K562 (cell line): ENCODE measurements at regions not wholly inside any gene's neighbourhood (a gene's known extent, or its start where the extent isn't known, plus 50 kb on each side); places are given as distances from the start of the nearest gene placed in this dataset.
A peak's percentile ranks its signal among the peaks of the same experiment; 100 is the strongest.

Experiments
- ATAC-seq: fragments of 200-7000 bp; cut with Tn5 transposase; 3 replicates; pipeline ENCODE4 v1.9.1; 2020; ENCODE audit warnings: moderate library complexity
- BruUV-seq: library from RNA; stranded (reverse); fragments of 400-500 nt; replicated peaks from 2 replicates; lab custom pipeline; 2021; lab: Mats Ljungman, UMichigan
- CTCF ChIA-PET: fragments of 300-600 bp; formaldehyde crosslinking; extraction: SDS; loops from one replicate; lab custom pipeline; 2021; ENCODE audit warnings: low intra/inter-chr PET ratio; lab: Yijun Ruan, JAX
- POLR2A ChIA-PET: fragments of 300-600, 350-650 bp; sonication (Branson Sonifier 250); formaldehyde crosslinking; extraction: SDS; loops from one replicate; lab custom pipeline; 2021; ENCODE audit warnings: antibody characterized with exemption, inconsistent platforms; lab: Yijun Ruan, JAX
- DNase-seq, 4 experiments: peaks; one replicate each; pipeline versions ENCODE4 v3.0.0 to v3.0.0-alpha.2; 2011 to 2018; ENCODE audit warnings: low spot score in 3 of 4, mixed read lengths in 3 of 4; ENCODE audit errors: extremely low read depth in 1 of 4
- FAIRE-seq: peaks from 2 replicates; lab custom pipeline; 2011; peaks lifted over from hg19 to GRCh38; lab: Jason Lieb, UNC
- H2AFZ ChIP-seq: 2 replicates; pipeline ENCODE4 v1.6.0; 2011; ENCODE audit warnings: low read depth, low read length, control low read depth, inconsistent platforms
- H3K27ac ChIP-seq: fragments of 200-600 bp; 3 replicates; pipeline ENCODE4 v1.8.0; 2011; ENCODE audit warnings: low read depth, mild to moderate bottlenecking, control low read depth, inconsistent platforms, low read length, moderate library complexity, mixed read lengths; ENCODE audit errors: extremely low read depth
- H3K27me3 ChIP-seq, 2 experiments: fragments of 300-600 bp in 1 of 2; 2 replicates in 1 of 2; 3 replicates in 1 of 2; pipeline versions ENCODE4 v1.6.0 to v1.8.0; 2011; ENCODE audit warnings: inconsistent platforms in 2 of 2, low read length in 2 of 2, mild to moderate bottlenecking in 1 of 2, mixed read lengths in 1 of 2, moderate library complexity in 1 of 2; ENCODE audit not compliant: control insufficient read depth in 2 of 2, insufficient read depth in 2 of 2
- H3K36me3 ChIP-seq: fragments of 300-600 bp; 3 replicates; pipeline ENCODE4 v1.8.0; 2011; ENCODE audit warnings: mild to moderate bottlenecking, low read length, inconsistent platforms; ENCODE audit not compliant: control insufficient read depth, insufficient read depth
- H3K4me1 ChIP-seq, 2 experiments: fragments of 200-600 bp in 1 of 2; replicated peaks in 1 of 2; 2 replicates in 1 of 2; 3 replicates in 1 of 2; pipeline versions ENCODE4 v1.5.1 to v1.8.0; 2011; ENCODE audit warnings: inconsistent platforms in 2 of 2, low read length in 2 of 2, mild to moderate bottlenecking in 1 of 2, mixed read lengths in 1 of 2, moderate library complexity in 1 of 2; ENCODE audit not compliant: control insufficient read depth in 2 of 2, insufficient read depth in 2 of 2
- H3K4me2 ChIP-seq: 2 replicates; pipeline ENCODE4 v1.6.1; 2011; ENCODE audit warnings: low read length, control low read depth, inconsistent platforms, mixed read lengths; ENCODE audit not compliant: insufficient read depth
- H3K4me3 ChIP-seq: fragments of 200-600 bp; sonication (generic), shearing (Covaris generic); 2 replicates; pipeline ENCODE4 v1.5.1; 2016; ENCODE audit warnings: control low read depth, inconsistent platforms
- H3K79me2 ChIP-seq: fragments of 200-600 bp; 3 replicates; pipeline ENCODE4 v1.8.0; 2011; ENCODE audit warnings: low read length, inconsistent platforms; ENCODE audit not compliant: control insufficient read depth, insufficient read depth
- H3K9ac ChIP-seq, 2 experiments: 2 replicates each; pipeline versions ENCODE4 v1.6.0 to v1.6.1; 2011; ENCODE audit warnings: low read depth in 2 of 2, low read length in 2 of 2, control low read depth in 1 of 2, inconsistent platforms in 1 of 2, mild to moderate bottlenecking in 1 of 2, mixed read lengths in 1 of 2; ENCODE audit not compliant: insufficient read depth in 1 of 2
- H3K9me1 ChIP-seq: one replicate; pipeline ENCODE4 v1.6.0; 2011; ENCODE audit warnings: inconsistent platforms, mild to moderate bottlenecking, low read length, moderate library complexity; ENCODE audit not compliant: control insufficient read depth, insufficient read depth
- H3K9me3 ChIP-seq: replicated peaks from 2 replicates; pipeline ENCODE4 v1.5.1; 2011; ENCODE audit warnings: low read depth, low read length, inconsistent platforms; ENCODE audit not compliant: control insufficient read depth, insufficient read depth
- H4K20me1 ChIP-seq: replicated peaks from 2 replicates; pipeline ENCODE4 v1.6.1; 2011; ENCODE audit warnings: low read length, inconsistent platforms, mixed read lengths; ENCODE audit not compliant: control insufficient read depth, insufficient read depth
- DEAF1 ChIP-seq: fragments of 450-650 bp; formaldehyde crosslinking; IDR thresholded peaks from 2 replicates; pipeline ENCODE4 v1.4.0; 2020; ENCODE audit warnings: mild to moderate bottlenecking, moderate library complexity
- ELK3 ChIP-seq: fragments of 450-650 bp; formaldehyde crosslinking; IDR thresholded peaks from 2 replicates; pipeline ENCODE4 v1.4.0; 2020; ENCODE audit warnings: mild to moderate bottlenecking
- EWSR1 ChIP-seq: fragments of 450-650 bp; IDR thresholded peaks from 2 replicates; pipeline ENCODE4 v1.6.1; 2018; ENCODE audit warnings: borderline replicate concordance, mild to moderate bottlenecking, low read depth, moderate library complexity; ENCODE audit not compliant: partially characterized antibody
- HNRNPUL1 ChIP-seq: fragments of 200-400 bp; formaldehyde crosslinking; IDR thresholded peaks from 2 replicates; pipeline ENCODE4 v1.6.1; 2017; ENCODE audit warnings: low read length
- MAFG ChIP-seq: fragments of 450-650 bp; conservative IDR thresholded peaks from 2 replicates; pipeline ENCODE4 v1.6.1; 2016; ENCODE audit warnings: missing genetic modification characterization, missing compliant biosample characterization
- MAFK ChIP-seq: IDR thresholded peaks from 2 replicates; pipeline ENCODE4 v1.6.1; 2011; ENCODE audit warnings: low read length, improper control_type of control experiment
- NONO ChIP-seq, 2 experiments: fragments of 200-400 bp in 1 of 2; fragments of 450-650 bp in 1 of 2; formaldehyde crosslinking in 1 of 2; IDR thresholded peaks; 2 replicates each; pipeline ENCODE4 v1.6.1; 2017; ENCODE audit warnings: low read depth in 2 of 2, mild to moderate bottlenecking in 2 of 2, moderate library complexity in 2 of 2, low read length in 1 of 2
- PHB2 ChIP-seq: fragments of 450-650 bp; IDR thresholded peaks from 2 replicates; pipeline ENCODE4 v1.6.1; 2017; ENCODE audit warnings: low read depth
- ZNF316 ChIP-seq: fragments of 450-650 bp; IDR thresholded peaks from 2 replicates; pipeline ENCODE4 v1.6.1; 2016
- WGBS: fragments of 100-300 bp; shearing (Covaris generic); methylation state at CpG from one replicate; pipeline ENCODE4 v1.1.6; 2016; ENCODE audit warnings: low coverage, mixed read lengths; ENCODE audit not compliant: insufficient coverage; ENCODE audit errors: missing lambda C conversion rate; 5-methylcytosine and 5-hydroxymethylcytosine counted together
- in situ Hi-C: fragments of 300-500 bp; cut with MboI; formaldehyde crosslinking; loops from 4 replicates; pipeline ENCODE4 v1.15.0; 2018; ENCODE audit warnings: inconsistent platforms, mixed read lengths
- intact Hi-C: fragments of 100-400 bp; cut with micrococcal nuclease; formaldehyde crosslinking; loops from 2 replicates; pipeline ENCODE4 v1.14.2; 2022

GRCh38 chrX:26590849-26591248 lies 374.9 kb downstream of the MAGEB5 start:
- Histone ChIP-seq H3K36me3 (no peaks in the 10 kb centered on the region), H3K9me1 (no peaks in the 10 kb centered on the region), H3K9me3 (no peaks in the 10 kb centered on the region), H3K4me1 (no peaks in the 10 kb centered on the region), H3K79me2 (no peaks in the 10 kb centered on the region), H2AFZ (no peak overlapping the region), H3K4me2 (no peak overlapping the region), H3K4me3 (no peak overlapping the region), H3K27ac (no peak overlapping the region), H4K20me1 (no peaks in the 10 kb centered on the region), H3K27me3 (no peaks in the 10 kb centered on the region), H3K9ac (no peak overlapping the region)
- no peak for DNase-seq
- in situ Hi-C loops: no loop called here
- intact Hi-C loops: no loop called here
- ATAC-seq: no peak
- FAIRE-seq: no peak
- ChIA-PET CTCF (no interaction called here), POLR2A (no interaction called here)
- TF ChIP-seq ELK3 (CRISPR knock-in tag) (no peak), ZNF316 (peak; percentile 39; the same call in 1 of the 2 replicates), HNRNPUL1 (no peak), PHB2 (no peak), DEAF1 (CRISPR knock-in tag) (no peak), MAFG (peak; percentile 42; the same call in 1 of the 2 replicates), EWSR1 (no peak), MAFK (no peak), NONO (IDR thresholded peaks at IDR 0.05; ENCODE audit: low read depth in 2 of 2, low read length in 1 of 2) (no peak)
- BruUV-seq: no TSS peak
- WGBS: 2% methylated on average over 6 of the region's 6 CpGs
